OCI-LY7 (cell line): ENCODE measurements at regions not wholly inside any gene's neighbourhood (a gene's known extent, or its start where the extent isn't known, plus 50 kb on each side); places are given as distances from the start of the nearest gene placed in this dataset.

ENCODE experiments used
- EZH2phosphoT487 ChIP-seq: fragments of 200-600 bp; sonication (generic); IDR thresholded peaks from 2 replicates; pipeline ENCODE4 v1.6.1; 2018; ENCODE audit warnings: low read depth, borderline replicate concordance, mild to moderate bottlenecking, mixed run types, antibody characterized with exemption, low read length, moderate library complexity, mixed read lengths
- TF ChIP-seq, protein P1 (sequence below): fragments of 200-600 bp; sonication (generic); conservative IDR thresholded peaks from 2 replicates; pipeline ENCODE4 v1.5.1; 2014; ENCODE audit warnings: mild to moderate bottlenecking, antibody characterized with exemption, low read length, moderate library complexity, mixed read lengths

DNA sequence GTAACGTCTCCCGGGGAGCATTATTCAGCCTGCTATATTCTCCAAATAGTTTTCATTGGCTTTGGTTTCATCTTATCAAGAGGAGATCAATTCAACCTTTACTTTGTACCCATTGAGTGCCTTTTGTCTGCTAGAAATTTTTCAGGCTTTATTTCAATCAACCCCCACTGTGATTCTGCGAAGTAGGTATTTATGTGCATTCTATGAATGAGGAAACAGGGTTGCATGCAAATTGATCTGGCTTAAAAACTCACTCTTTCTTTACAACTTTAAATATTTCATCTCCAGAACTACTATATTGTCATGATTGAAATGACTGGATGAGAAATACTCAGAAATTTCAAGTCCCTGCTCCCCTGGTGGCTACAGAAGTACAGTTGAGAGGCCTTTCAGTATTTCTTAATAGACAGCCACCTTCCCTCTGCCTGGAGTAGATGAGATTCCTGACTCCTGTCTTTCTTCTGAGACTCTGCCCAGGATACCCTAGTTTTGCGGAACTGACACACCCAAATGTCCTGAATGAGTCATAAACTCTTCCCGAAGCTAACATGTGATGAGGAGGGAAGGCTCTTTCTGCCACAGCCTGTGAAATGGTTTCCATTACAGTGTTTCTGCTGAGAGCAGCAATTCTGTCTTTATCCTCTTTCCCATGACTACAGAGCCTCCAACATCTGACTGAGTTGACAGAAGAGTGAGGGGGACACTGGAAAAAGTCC is 52.6 kb upstream of the TNC start:
- TF ChIP-seq, protein P1, sequence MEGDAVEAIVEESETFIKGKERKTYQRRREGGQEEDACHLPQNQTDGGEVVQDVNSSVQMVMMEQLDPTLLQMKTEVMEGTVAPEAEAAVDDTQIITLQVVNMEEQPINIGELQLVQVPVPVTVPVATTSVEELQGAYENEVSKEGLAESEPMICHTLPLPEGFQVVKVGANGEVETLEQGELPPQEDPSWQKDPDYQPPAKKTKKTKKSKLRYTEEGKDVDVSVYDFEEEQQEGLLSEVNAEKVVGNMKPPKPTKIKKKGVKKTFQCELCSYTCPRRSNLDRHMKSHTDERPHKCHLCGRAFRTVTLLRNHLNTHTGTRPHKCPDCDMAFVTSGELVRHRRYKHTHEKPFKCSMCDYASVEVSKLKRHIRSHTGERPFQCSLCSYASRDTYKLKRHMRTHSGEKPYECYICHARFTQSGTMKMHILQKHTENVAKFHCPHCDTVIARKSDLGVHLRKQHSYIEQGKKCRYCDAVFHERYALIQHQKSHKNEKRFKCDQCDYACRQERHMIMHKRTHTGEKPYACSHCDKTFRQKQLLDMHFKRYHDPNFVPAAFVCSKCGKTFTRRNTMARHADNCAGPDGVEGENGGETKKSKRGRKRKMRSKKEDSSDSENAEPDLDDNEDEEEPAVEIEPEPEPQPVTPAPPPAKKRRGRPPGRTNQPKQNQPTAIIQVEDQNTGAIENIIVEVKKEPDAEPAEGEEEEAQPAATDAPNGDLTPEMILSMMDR = no peak
- no peak for TF ChIP-seq EZH2phosphoT487
